GM12872 (cell line): ENCODE measurements at regions not wholly inside any gene's neighbourhood (a gene's known extent, or its start where the extent isn't known, plus 50 kb on each side); places are given as distances from the start of the nearest gene placed in this dataset.

Experiments used
- CTCF ChIP-seq: IDR thresholded peaks from 3 replicates; pipeline ENCODE4 v1.5.1; 2011; ENCODE audit warnings: low read depth, mild to moderate bottlenecking, low read length, moderate library complexity; ENCODE audit not compliant: insufficient read depth

GRCh38 chr12:60100160-60100559, 504.3 kb downstream of the SLC16A7 start:
- no peak for TF ChIP-seq CTCF

GRCh38 chr12:60100852-60101251, 505.0 kb downstream of the SLC16A7 start:
- no peak for TF ChIP-seq CTCF

- TF ChIP-seq CTCF, result no peak
These were observed 505.9 kb downstream of the SLC16A7 start for GRCh38 chr12:60101715-60102114.

- no peak for TF ChIP-seq CTCF
These were observed 510.4 kb downstream of the SLC16A7 start for GRCh38 chr12:60106214-60106613.

- TF ChIP-seq CTCF, result no peak
These were observed 512.2 kb downstream of the SLC16A7 start for GRCh38 chr12:60107992-60108391.

- no peak for TF ChIP-seq CTCF
These were observed 516.2 kb downstream of the SLC16A7 start for GRCh38 chr12:60112063-60112462.

GRCh38 chr12:60112763-60113162, 516.9 kb downstream of the SLC16A7 start:
- no peak for TF ChIP-seq CTCF

- TF ChIP-seq CTCF, result no peak
These were observed 518.3 kb downstream of the SLC16A7 start for GRCh38 chr12:60114169-60114568.
